Memory B cell (primary cell): ENCODE measurements at regions not wholly inside any gene's neighbourhood (a gene's known extent, or its start where the extent isn't known, plus 50 kb on each side); places are given as distances from the start of the nearest gene placed in this dataset.
"Not testable (repeated sequence)": the region's sequence is repeated elsewhere in the genome, so short reads cannot be mapped to it uniquely, and the experiment has no call there.

Experiments used
- ATAC-seq: fragments of 150-1000 bp; cut with Tn5 transposase; 2 replicates; pipeline ENCODE4 v1.10.0; 2021; ENCODE audit warnings: low read depth, mild to moderate bottlenecking, moderate library complexity
- DNase-seq, 2 donors: peaks; one replicate each; pipeline ENCODE4 v3.0.0; 2022; ENCODE audit warnings: low spot score in 2 of 2
- H3K27ac Mint-ChIP-seq: one replicate; pipeline ENCODE4 v1.8.0; 2022; ENCODE audit warnings: mild to moderate bottlenecking, moderate library complexity, mixed read lengths
- H3K27me3 Mint-ChIP-seq: one replicate; pipeline ENCODE4 v1.8.0; 2022; ENCODE audit warnings: mixed read lengths
- H3K36me3 Mint-ChIP-seq: one replicate; pipeline ENCODE4 v1.8.0; 2022; ENCODE audit warnings: mild to moderate bottlenecking, mixed read lengths
- H3K4me1 Mint-ChIP-seq: one replicate; pipeline ENCODE4 v1.8.0; 2022; ENCODE audit warnings: mixed read lengths
- H3K4me3 Mint-ChIP-seq: one replicate; pipeline ENCODE4 v1.8.0; 2022; ENCODE audit warnings: mild to moderate bottlenecking, moderate library complexity, mixed read lengths
- H3K9me3 Mint-ChIP-seq: one replicate; pipeline ENCODE4 v1.8.0; 2022; ENCODE audit warnings: mixed read lengths

DNA sequence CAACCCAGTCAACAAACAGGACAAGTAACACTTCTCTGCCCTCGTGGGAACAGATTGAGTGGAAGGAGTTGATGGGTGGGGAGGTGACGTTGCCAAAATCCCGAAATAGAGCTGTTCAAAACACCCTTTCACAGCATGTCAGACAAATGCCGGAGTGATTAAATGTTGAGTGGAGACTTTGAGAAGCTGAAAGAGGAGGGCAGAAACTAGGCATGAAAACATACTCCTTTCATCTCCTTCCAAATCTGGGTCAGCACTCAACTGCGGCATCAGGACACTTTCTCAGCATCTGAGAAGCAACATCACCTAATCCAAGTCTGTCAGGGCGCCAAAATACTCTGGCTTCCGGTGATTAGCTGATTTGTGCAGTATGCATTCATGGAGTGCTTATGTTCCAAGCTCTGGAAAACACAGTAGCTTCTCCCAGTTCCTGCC lies 51.5 kb upstream of the MRI1 start:
- ATAC-seq: no peak
- Mint-ChIP-seq H3K4me3 (no peak overlapping the region), H3K27me3 (peaks cover 11% of the 10 kb centered on the region), H3K27ac (no peak overlapping the region), H3K4me1 (no peaks in the 10 kb centered on the region), H3K36me3 (peaks cover 6% of the 10 kb centered on the region), H3K9me3 (peaks cover 3% of the 10 kb centered on the region)
- no peak for DNase-seq

GRCh38 chr19:13707915-13708314 lies 56.4 kb upstream of the MRI1 start:
- no peaks in the 10 kb centered on the region for H3K36me3 Mint-ChIP-seq
- no peak overlapping the region for H3K4me3 Mint-ChIP-seq
- peaks cover 12% of the 10 kb centered on the region for H3K27me3 Mint-ChIP-seq
- H3K27ac Mint-ChIP-seq: no peak overlapping the region
- no peak for DNase-seq
- no peak for ATAC-seq
- H3K9me3 Mint-ChIP-seq: peaks cover 3% of the 10 kb centered on the region
- H3K4me1 Mint-ChIP-seq: no peaks in the 10 kb centered on the region

DNA sequence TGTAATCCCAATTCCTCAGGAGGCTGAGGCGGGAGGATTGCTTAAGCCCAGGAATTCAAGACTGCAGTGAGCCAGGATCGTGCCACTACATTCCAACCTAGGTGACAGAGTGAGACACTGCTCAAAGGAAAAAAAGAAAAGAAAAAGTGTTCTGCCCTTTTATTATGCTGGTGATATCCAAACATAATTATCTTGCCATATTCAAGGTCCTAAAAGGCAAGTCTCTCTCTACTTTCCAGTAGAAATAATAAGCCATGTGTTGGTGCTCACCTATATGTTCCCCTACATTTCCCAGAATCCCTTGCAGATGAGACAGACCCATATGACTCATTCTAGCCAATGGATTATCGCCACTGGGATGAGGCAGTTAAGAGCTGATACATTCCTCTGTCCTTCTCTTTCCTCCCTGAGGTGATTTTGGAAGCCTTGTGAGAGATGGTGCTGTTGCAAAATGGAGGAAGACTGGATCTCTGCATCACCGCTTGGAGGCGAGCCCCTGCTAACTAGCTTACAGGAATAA lies 58.3 kb upstream of the MRI1 start:
- Mint-ChIP-seq H3K4me3 (no peak overlapping the region), H3K9me3 (peaks cover 4% of the 10 kb centered on the region), H3K36me3 (no peaks in the 10 kb centered on the region), H3K27ac (no peak overlapping the region), H3K4me1 (no peaks in the 10 kb centered on the region), H3K27me3 (peaks cover 10% of the 10 kb centered on the region)
- ATAC-seq (no peak), DNase-seq (no peak)

DNA sequence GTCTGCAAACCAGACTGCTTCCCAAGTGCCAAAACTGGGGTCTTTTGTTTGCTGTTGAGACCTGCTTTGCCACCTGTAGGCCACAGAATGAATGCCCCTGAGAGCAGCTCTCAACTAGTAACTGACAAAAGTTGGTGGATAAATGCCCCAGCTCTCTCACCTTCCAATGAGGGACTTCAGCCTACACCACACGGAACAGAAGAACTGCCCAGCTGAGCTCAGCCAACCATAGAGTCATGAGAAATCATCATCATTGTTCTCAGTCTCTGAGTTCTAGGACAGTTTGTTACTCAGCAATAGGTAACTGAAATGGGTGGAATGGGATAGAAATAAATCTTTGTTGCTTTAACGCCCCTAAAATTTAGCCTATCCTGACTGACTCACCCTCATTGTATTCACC lies 59.1 kb upstream of the MRI1 start:
- H3K36me3 Mint-ChIP-seq: no peaks in the 10 kb centered on the region
- H3K4me3 Mint-ChIP-seq: no peak overlapping the region
- H3K27ac Mint-ChIP-seq: no peak overlapping the region
- no peak for ATAC-seq
- H3K4me1 Mint-ChIP-seq: no peaks in the 10 kb centered on the region
- DNase-seq: no peak
- peaks cover 8% of the 10 kb centered on the region for H3K27me3 Mint-ChIP-seq
- peaks cover 4% of the 10 kb centered on the region for H3K9me3 Mint-ChIP-seq

GRCh38 chr19:13701624-13702023 lies 62.7 kb upstream of the MRI1 start:
- Mint-ChIP-seq H3K9me3 (peaks cover 4% of the 10 kb centered on the region), H3K4me1 (no peaks in the 10 kb centered on the region), H3K36me3 (peaks cover 2% of the 10 kb centered on the region), H3K27ac (no peak overlapping the region), H3K27me3 (peaks cover 17% of the 10 kb centered on the region), H3K4me3 (no peak overlapping the region)
- DNase-seq (no peak), ATAC-seq (no peak)

GRCh38 chr19:13700621-13701020 lies 63.7 kb upstream of the MRI1 start:
- DNase-seq: no peak
- H3K4me3 Mint-ChIP-seq: no peak overlapping the region
- H3K36me3 Mint-ChIP-seq: peaks cover 2% of the 10 kb centered on the region
- peaks cover 3% of the 10 kb centered on the region for H3K9me3 Mint-ChIP-seq
- no peak for ATAC-seq
- H3K27ac Mint-ChIP-seq: no peak overlapping the region
- no peaks in the 10 kb centered on the region for H3K4me1 Mint-ChIP-seq
- H3K27me3 Mint-ChIP-seq: peaks cover 13% of the 10 kb centered on the region

DNA sequence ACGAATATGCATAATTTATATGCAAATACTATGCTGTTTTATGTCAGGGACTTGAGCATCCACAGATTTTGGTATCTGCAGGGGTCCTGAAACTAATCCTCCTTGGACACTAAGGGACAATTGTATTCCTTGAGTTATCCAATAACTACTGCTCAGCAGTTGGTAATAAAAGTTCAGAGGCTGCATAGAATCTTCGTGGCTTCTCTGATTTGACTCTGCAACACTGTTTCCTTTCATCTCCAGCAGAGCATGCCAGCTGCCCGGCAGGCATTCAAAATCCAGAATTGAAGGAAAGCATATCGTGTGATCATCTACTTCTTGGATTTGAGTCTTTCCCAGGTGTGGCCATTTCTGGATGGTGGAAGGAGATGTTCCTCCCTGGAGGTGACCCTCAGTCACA lies 64.5 kb upstream of the MRI1 start:
- Mint-ChIP-seq H3K27ac (no peak overlapping the region), H3K4me3 (no peak overlapping the region), H3K36me3 (peaks cover 2% of the 10 kb centered on the region), H3K27me3 (peaks cover 13% of the 10 kb centered on the region), H3K9me3 (peaks cover 3% of the 10 kb centered on the region), H3K4me1 (no peaks in the 10 kb centered on the region)
- no peak for DNase-seq
- no peak for ATAC-seq

- peaks cover 1% of the 10 kb centered on the region for H3K9me3 Mint-ChIP-seq
- DNase-seq (no peak), ATAC-seq (no peak)
- H3K36me3 Mint-ChIP-seq: peaks cover 2% of the 10 kb centered on the region
- H3K4me1 Mint-ChIP-seq: no peaks in the 10 kb centered on the region
- H3K27ac Mint-ChIP-seq: no peak overlapping the region
- no peak overlapping the region for H3K4me3 Mint-ChIP-seq
- peaks cover 19% of the 10 kb centered on the region for H3K27me3 Mint-ChIP-seq
These were observed 67.5 kb upstream of the MRI1 start for GRCh38 chr19:13696839-13697238.

DNA sequence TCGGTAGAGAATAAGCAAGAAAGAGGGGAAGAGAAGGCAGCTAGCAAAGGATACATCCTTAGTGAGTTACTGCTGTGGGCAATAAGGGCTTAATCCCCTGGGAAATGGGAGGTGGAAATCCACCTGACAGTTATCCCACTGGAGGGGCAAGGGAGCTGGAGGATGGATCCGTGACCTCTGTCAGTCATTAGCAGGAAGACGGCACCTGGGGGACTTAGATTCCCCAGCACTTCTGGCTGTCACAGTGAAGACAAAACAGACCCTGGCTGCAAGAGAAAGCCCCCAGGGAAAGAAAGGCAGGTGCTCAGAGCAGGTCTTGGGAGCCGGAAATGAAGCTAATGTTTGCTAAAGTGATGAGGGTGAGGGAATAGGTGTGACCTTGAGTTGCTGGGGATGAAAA lies 70.4 kb upstream of the MRI1 start:
- H3K27ac Mint-ChIP-seq: no peak overlapping the region
- ATAC-seq (no peak), DNase-seq (no peak)
- H3K27me3 Mint-ChIP-seq: peaks cover 26% of the 10 kb centered on the region
- no peaks in the 10 kb centered on the region for H3K4me1 Mint-ChIP-seq
- no peaks in the 10 kb centered on the region for H3K9me3 Mint-ChIP-seq
- H3K4me3 Mint-ChIP-seq: no peak overlapping the region
- H3K36me3 Mint-ChIP-seq: peaks cover 2% of the 10 kb centered on the region

- no peak for ATAC-seq
These were observed 72.5 kb upstream of the MRI1 start for GRCh38 chr19:13691569-13692435.

DNA sequence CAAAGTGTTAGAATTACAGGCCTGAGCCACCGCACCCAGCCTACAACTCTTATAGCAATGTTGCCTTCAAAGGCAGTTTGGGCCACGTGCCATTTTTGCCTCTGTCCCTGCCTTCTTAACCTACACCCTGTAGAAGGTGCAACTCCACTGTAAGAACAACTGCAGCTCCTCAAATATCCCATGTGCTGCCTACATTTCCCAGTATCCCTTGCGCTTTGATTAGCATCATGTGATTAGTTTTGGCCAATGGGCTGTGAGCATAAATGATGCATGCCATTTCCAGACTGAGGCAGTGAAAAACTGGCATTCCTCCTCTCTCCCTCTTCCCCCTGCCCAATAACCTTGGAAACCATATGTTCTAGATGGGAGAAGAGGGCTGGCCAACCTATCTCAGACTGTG lies 75.2 kb upstream of the MRI1 start:
- H3K27me3 Mint-ChIP-seq: peaks cover 23% of the 10 kb centered on the region
- H3K27ac Mint-ChIP-seq: no peak overlapping the region
- H3K9me3 Mint-ChIP-seq: no peaks in the 10 kb centered on the region
- H3K4me3 Mint-ChIP-seq: no peak overlapping the region
- H3K4me1 Mint-ChIP-seq: no peaks in the 10 kb centered on the region
- H3K36me3 Mint-ChIP-seq: no peaks in the 10 kb centered on the region
- no peak for DNase-seq
- ATAC-seq: no peak

More at GRCh38 chr19:13691569-13692435, 72.5 kb upstream of the MRI1 start:
- Mint-ChIP-seq H3K4me1 (no peaks in the 10 kb centered on the region), H3K27me3 (peaks cover 21% of the 10 kb centered on the region), H3K36me3 (peaks cover 2% of the 10 kb centered on the region), H3K27ac (no peak overlapping the region), H3K4me3 (no peak overlapping the region), H3K9me3 (no peaks in the 10 kb centered on the region)
- no peak for DNase-seq

DNA sequence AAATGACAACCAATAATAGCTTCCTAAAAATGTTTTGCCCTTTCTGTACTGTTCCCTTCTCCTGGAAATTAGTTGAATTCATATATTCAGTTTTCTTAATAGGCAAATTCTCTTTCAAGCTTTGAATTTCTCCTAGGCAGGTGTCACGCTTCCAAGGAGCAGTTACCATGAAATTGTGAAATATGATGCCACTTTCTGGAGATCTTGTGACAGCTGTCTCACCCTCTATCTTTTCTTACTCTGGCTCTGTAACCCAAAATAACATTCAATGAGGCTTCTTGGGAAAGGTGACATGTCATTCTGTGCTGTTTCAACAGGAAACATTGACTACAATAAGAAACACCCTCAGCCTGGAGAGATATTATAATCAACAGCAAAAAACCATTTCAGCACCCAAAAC lies 80.3 kb upstream of the MRI1 start:
- Mint-ChIP-seq H3K27ac (no peak overlapping the region), H3K4me3 (no peak overlapping the region), H3K27me3 (peaks cover 10% of the 10 kb centered on the region), H3K9me3 (peaks cover 9% of the 10 kb centered on the region), H3K4me1 (no peaks in the 10 kb centered on the region), H3K36me3 (peaks cover 6% of the 10 kb centered on the region)
- DNase-seq (no peak), ATAC-seq (no peak)

GRCh38 chr19:13681509-13681908 lies 82.8 kb upstream of the MRI1 start:
- Mint-ChIP-seq H3K9me3 (peaks cover 13% of the 10 kb centered on the region), H3K4me3 (no peak overlapping the region), H3K4me1 (no peaks in the 10 kb centered on the region), H3K36me3 (peaks cover 7% of the 10 kb centered on the region), H3K27me3 (peaks cover 10% of the 10 kb centered on the region), H3K27ac (no peak overlapping the region)
- ATAC-seq (no peak), DNase-seq (no peak)

DNA sequence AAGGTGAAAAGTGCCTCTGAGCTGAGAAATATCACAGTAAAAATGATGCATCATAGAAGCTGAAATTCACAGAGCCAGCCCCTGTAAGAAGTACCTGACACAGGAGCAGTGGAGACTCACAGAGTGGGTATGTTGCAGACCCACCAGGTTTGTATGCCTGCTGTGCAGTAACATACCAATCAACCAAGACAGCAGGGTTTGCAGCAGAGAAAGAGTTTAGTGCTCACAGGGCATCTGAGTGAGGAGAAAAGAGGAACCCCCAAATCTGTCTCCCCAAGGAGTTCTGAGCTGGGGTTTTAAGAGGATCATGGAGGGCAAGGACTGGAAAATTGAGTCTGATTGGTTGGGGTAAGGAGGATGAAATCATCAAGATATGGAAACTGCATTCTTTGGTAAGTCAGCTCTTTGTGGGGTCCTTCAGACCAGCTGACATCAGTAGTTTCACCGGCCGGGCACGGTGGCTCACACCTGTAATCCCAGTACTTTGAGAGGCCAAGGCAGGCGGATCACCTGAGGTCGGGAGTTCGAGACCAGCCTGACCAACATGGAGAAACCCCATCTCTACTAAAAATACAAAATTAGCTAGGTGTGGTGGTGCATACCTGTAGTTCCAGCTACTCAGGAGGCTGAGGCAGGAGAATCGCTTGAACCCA lies 83.5 kb upstream of the MRI1 start:
- ATAC-seq, DNase-seq, H3K4me1 Mint-ChIP-seq: not testable (repeated sequence)

More for the DNA sequence above, 83.5 kb upstream of the MRI1 start:
- not testable (repeated sequence) for H3K27ac Mint-ChIP-seq, H3K4me3 Mint-ChIP-seq, H3K36me3 Mint-ChIP-seq
- Mint-ChIP-seq H3K27me3 (peaks cover 10% of the 10 kb centered on the region), H3K9me3 (peaks cover 14% of the 10 kb centered on the region)
